GM23338 (cell line): ENCODE measurements at regions not wholly inside any gene's neighbourhood (a gene's known extent, or its start where the extent isn't known, plus 50 kb on each side); places are given as distances from the start of the nearest gene placed in this dataset.

Experiments
- CREB1 ChIP-seq: fragments of 250-450 bp; sonication (Bioruptor Pico); IDR thresholded peaks from 2 replicates; pipeline ENCODE4 v1.5.0; 2020; ENCODE audit warnings: low read depth, mild to moderate bottlenecking, moderate library complexity
- CTCF ChIP-seq, 2 experiments: fragments of 200-600 bp in 1 of 2; sonication (generic) in 1 of 2; conservative IDR thresholded peaks; 2 replicates each; pipeline versions ENCODE4 v1.5.1 to v1.6.1; 2016 to 2017; ENCODE audit warnings: antibody characterized with exemption in 2 of 2, low read depth in 2 of 2, mild to moderate bottlenecking in 2 of 2, moderate library complexity in 1 of 2
- ETS1 ChIP-seq: IDR thresholded peaks from 2 replicates; pipeline ENCODE4 v1.6.1; 2016; ENCODE audit warnings: antibody characterized with exemption
- EZH2 ChIP-seq: fragments of 200-600 bp; sonication (generic); IDR thresholded peaks from one replicate; pipeline ENCODE4 v1.8.0; 2017; ENCODE audit warnings: antibody characterized with exemption, mild to moderate bottlenecking, low read depth; ENCODE audit not compliant: unreplicated experiment
- EZH2phosphoT487 ChIP-seq: fragments of 200-600 bp; sonication (generic); IDR thresholded peaks from one replicate; pipeline ENCODE4 v1.8.1; 2018; ENCODE audit warnings: antibody characterized with exemption; ENCODE audit not compliant: unreplicated experiment
- JUNB ChIP-seq: IDR thresholded peaks from one replicate; pipeline ENCODE4 v1.6.1; 2016; ENCODE audit warnings: antibody characterized with exemption; ENCODE audit not compliant: unreplicated experiment
- NANOG ChIP-seq: IDR thresholded peaks from 2 replicates; pipeline ENCODE4 v1.6.1; 2016; ENCODE audit warnings: antibody characterized with exemption, borderline replicate concordance
- POLR2AphosphoS5 ChIP-seq: IDR thresholded peaks from 2 replicates; pipeline ENCODE4 v1.6.1; 2016; ENCODE audit warnings: antibody characterized with exemption, low read depth
- REST ChIP-seq: IDR thresholded peaks from one replicate; pipeline ENCODE4 v1.6.1; 2018; ENCODE audit warnings: antibody characterized with exemption; ENCODE audit not compliant: unreplicated experiment
- ZNF114 ChIP-seq: fragments of 250-450 bp; sonication (Bioruptor Pico); IDR thresholded peaks from 2 replicates; pipeline ENCODE4 v1.5.0; 2020; ENCODE audit warnings: mild to moderate bottlenecking, moderate library complexity
- ZNF331 ChIP-seq: fragments of 250-450 bp; sonication (Bioruptor Pico); IDR thresholded peaks from 2 replicates; pipeline ENCODE4 v1.5.0; 2020; ENCODE audit warnings: low read depth, mild to moderate bottlenecking, moderate library complexity
- TF ChIP-seq, protein P1 (sequence below): fragments of 250-450 bp; sonication (Bioruptor Pico); IDR thresholded peaks from 2 replicates; pipeline ENCODE4 v1.5.0; 2020; ENCODE audit warnings: mild to moderate bottlenecking, moderate library complexity

DNA sequence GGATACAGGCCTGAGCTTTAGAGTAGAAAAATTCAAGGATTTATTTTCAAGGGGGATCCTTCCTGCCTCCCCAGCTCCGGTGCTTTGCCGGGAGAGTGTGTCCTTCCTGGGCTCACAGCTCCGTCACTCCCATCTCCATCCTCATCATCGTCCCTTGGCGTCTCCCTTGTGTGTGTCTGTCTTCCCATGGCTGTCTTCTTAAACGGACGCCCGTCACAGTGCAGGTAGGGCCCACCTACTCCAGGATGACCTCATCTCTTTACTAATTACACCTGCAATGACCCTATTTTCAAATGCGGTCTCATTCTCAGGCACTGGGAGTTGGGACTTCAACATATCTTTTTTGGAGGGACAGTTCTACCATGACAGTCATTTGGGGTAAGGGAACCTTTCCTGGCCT lies 320.3 kb upstream of the C1orf174 start:
- TF ChIP-seq EZH2 (no peak), JUNB (no peak), CTCF (conservative IDR thresholded peaks at IDR 0.05; ENCODE audit: low read depth in 2 of 2) (no peak), POLR2AphosphoS5 (no peak), EZH2phosphoT487 (no peak), REST (no peak), NANOG (no peak), ETS1 (no peak), CREB1 (no peak), ZNF331 (CRISPR knock-in tag) (no peak), ZNF114 (CRISPR knock-in tag) (no peak)
- TF ChIP-seq, protein P1, sequence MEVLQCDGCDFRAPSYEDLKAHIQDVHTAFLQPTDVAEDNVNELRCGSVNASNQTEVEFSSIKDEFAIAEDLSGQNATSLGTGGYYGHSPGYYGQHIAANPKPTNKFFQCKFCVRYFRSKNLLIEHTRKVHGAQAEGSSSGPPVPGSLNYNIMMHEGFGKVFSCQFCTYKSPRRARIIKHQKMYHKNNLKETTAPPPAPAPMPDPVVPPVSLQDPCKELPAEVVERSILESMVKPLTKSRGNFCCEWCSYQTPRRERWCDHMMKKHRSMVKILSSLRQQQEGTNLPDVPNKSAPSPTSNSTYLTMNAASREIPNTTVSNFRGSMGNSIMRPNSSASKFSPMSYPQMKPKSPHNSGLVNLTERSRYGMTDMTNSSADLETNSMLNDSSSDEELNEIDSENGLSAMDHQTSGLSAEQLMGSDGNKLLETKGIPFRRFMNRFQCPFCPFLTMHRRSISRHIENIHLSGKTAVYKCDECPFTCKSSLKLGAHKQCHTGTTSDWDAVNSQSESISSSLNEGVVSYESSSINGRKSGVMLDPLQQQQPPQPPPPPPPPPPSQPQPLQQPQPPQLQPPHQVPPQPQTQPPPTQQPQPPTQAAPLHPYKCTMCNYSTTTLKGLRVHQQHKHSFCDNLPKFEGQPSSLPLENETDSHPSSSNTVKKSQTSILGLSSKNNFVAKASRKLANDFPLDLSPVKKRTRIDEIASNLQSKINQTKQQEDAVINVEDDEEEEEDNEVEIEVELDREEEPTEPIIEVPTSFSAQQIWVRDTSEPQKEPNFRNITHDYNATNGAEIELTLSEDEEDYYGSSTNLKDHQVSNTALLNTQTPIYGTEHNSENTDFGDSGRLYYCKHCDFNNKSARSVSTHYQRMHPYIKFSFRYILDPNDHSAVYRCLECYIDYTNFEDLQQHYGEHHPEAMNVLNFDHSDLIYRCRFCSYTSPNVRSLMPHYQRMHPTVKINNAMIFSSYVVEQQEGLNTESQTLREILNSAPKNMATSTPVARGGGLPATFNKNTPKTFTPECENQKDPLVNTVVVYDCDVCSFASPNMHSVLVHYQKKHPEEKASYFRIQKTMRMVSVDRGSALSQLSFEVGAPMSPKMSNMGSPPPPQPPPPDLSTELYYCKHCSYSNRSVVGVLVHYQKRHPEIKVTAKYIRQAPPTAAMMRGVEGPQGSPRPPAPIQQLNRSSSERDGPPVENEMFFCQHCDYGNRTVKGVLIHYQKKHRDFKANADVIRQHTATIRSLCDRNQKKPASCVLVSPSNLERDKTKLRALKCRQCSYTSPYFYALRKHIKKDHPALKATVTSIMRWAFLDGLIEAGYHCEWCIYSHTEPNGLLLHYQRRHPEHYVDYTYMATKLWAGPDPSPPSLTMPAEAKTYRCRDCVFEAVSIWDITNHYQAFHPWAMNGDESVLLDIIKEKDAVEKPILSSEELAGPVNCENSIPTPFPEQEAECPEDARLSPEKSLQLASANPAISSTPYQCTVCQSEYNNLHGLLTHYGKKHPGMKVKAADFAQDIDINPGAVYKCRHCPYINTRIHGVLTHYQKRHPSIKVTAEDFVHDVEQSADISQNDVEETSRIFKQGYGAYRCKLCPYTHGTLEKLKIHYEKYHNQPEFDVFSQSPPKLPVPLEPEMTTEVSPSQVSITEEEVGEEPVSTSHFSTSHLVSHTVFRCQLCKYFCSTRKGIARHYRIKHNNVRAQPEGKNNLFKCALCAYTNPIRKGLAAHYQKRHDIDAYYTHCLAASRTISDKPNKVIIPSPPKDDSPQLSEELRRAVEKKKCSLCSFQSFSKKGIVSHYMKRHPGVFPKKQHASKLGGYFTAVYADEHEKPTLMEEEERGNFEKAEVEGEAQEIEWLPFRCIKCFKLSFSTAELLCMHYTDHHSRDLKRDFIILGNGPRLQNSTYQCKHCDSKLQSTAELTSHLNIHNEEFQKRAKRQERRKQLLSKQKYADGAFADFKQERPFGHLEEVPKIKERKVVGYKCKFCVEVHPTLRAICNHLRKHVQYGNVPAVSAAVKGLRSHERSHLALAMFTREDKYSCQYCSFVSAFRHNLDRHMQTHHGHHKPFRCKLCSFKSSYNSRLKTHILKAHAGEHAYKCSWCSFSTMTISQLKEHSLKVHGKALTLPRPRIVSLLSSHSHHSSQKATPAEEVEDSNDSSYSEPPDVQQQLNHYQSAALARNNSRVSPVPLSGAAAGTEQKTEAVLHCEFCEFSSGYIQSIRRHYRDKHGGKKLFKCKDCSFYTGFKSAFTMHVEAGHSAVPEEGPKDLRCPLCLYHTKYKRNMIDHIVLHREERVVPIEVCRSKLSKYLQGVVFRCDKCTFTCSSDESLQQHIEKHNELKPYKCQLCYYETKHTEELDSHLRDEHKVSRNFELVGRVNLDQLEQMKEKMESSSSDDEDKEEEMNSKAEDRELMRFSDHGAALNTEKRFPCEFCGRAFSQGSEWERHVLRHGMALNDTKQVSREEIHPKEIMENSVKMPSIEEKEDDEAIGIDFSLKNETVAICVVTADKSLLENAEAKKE (CRISPR knock-in tag) = no peak
